ENCODE measurements at regions not wholly inside any gene's neighbourhood (a gene's known extent, or its start where the extent isn't known, plus 50 kb on each side); places are given as distances from the start of the nearest gene placed in this dataset.

GRCh38 chr16:85484347-85485300, 128.5 kb upstream of the GSE1 start:
- in situ Hi-C loops (cut with MboI; ENCODE audit: low pct_unique_long_range_greater_than_20kb, low sequenced_read_pairs, unreplicated experiment), result no loop called here
- no peak for DNase-seq (ENCODE audit: low spot score)
- TF ChIP-seq, protein P1, sequence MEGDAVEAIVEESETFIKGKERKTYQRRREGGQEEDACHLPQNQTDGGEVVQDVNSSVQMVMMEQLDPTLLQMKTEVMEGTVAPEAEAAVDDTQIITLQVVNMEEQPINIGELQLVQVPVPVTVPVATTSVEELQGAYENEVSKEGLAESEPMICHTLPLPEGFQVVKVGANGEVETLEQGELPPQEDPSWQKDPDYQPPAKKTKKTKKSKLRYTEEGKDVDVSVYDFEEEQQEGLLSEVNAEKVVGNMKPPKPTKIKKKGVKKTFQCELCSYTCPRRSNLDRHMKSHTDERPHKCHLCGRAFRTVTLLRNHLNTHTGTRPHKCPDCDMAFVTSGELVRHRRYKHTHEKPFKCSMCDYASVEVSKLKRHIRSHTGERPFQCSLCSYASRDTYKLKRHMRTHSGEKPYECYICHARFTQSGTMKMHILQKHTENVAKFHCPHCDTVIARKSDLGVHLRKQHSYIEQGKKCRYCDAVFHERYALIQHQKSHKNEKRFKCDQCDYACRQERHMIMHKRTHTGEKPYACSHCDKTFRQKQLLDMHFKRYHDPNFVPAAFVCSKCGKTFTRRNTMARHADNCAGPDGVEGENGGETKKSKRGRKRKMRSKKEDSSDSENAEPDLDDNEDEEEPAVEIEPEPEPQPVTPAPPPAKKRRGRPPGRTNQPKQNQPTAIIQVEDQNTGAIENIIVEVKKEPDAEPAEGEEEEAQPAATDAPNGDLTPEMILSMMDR (IDR thresholded peaks at IDR 0.05; ENCODE audit: extremely low read depth, insufficient read depth, missing control alignments), result no peak

DNA sequence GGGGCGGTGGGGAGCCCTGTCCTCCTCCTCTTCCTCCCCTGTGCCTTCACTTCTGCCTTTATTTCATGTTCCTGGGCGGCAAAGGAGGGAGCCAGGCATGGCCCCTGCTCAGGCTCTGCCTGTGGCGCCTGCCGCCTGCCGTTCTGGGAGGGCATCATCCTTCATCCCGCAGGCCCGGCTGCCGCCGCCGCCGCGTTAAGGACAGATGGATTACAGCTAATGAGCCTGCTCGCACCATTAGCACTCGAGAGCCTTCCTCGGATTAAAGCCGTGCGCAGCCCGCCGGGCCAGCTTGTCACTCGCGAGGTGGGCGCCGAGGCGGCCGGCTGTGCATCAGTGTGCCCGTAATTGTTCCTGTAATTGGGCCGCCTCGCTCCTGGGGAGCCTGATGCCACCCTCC, 127.7 kb upstream of the GSE1 start:
- DNase-seq (ENCODE audit: low spot score), result no peak
- TF ChIP-seq, protein P1 (IDR thresholded peaks at IDR 0.05; ENCODE audit: extremely low read depth, insufficient read depth, missing control alignments), result no peak
- in situ Hi-C loops (cut with MboI; ENCODE audit: low pct_unique_long_range_greater_than_20kb, low sequenced_read_pairs, unreplicated experiment), result no loop called here

- in situ Hi-C loops (cut with MboI; ENCODE audit: low pct_unique_long_range_greater_than_20kb, low sequenced_read_pairs, unreplicated experiment), result no loop called here
- no peak for DNase-seq (ENCODE audit: low spot score)
- TF ChIP-seq, protein P1 (IDR thresholded peaks at IDR 0.05; ENCODE audit: extremely low read depth, insufficient read depth, missing control alignments), result no peak
Measured at GRCh38 chr16:85486256-85486915, 126.7 kb upstream of the GSE1 start.

GRCh38 chr16:85488414-85488813, 124.7 kb upstream of the GSE1 start:
- no peak for DNase-seq (ENCODE audit: low spot score)
- in situ Hi-C loops (cut with MboI; ENCODE audit: low pct_unique_long_range_greater_than_20kb, low sequenced_read_pairs, unreplicated experiment), result no loop called here
- TF ChIP-seq, protein P1 (IDR thresholded peaks at IDR 0.05; ENCODE audit: extremely low read depth, insufficient read depth, missing control alignments), result no peak

- DNase-seq (ENCODE audit: low spot score), result no peak
- in situ Hi-C loops (cut with MboI; ENCODE audit: low pct_unique_long_range_greater_than_20kb, low sequenced_read_pairs, unreplicated experiment), result loop anchor here (10.0 kb wide), 1 partner anchor 114 kb away; no protein-coding TSS in a partner anchor
- TF ChIP-seq, protein P1 (IDR thresholded peaks at IDR 0.05; ENCODE audit: extremely low read depth, insufficient read depth, missing control alignments), result no peak
Measured at GRCh38 chr16:85490407-85491057, 122.6 kb upstream of the GSE1 start.

DNA sequence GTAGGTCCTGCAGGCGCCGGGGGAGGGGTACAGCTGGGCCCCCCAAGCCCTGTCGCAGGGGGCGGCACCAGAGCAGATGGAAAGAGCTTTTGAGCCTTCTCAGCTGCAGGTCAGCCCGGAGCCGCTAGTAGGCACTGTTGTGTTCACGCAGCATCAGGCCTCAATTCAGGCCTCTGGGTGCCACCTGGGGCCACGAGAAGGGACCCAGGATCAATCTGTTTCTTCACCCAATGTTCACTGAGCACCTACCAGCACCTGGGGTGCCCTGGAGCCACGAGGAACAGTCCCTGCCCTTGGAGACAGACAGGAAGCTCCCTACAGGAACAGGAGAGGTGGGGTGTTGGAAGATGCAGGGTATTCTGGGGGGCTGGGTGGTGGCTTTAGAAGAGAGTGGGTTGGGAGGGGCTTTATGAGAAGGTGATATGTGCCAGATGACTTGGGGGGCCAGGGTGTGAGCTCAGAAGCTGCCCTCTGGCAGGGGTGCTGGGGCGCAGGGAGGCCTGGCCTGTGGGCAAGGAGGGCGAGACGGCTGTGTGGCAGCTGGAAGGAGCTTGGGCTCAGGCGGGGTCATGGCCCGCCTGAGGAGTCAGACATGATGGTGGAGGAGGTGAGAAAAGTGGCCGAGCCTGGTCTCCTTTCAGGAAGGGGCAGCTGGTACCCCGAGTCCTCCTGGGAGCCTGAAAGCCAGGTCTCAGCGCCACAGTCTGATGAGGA, 121.9 kb upstream of the GSE1 start:
- TF ChIP-seq, protein P1 (IDR thresholded peaks at IDR 0.05; ENCODE audit: extremely low read depth, insufficient read depth, missing control alignments), result peak; percentile 91
- DNase-seq (ENCODE audit: low spot score), result peak; percentile 89
- in situ Hi-C loops (cut with MboI; ENCODE audit: low pct_unique_long_range_greater_than_20kb, low sequenced_read_pairs, unreplicated experiment), result loop anchor here (10.0 kb wide), 1 partner anchor 114 kb away; no protein-coding TSS in a partner anchor
